WI38 (cell line): ENCODE measurements at regions not wholly inside any gene's neighbourhood (a gene's known extent, or its start where the extent isn't known, plus 50 kb on each side); places are given as distances from the start of the nearest gene placed in this dataset.
"Not testable (repeated sequence)": the region's sequence is repeated elsewhere in the genome, so short reads cannot be mapped to it uniquely, and the experiment has no call there.

Experiments used
- H3K4me3 ChIP-seq: 2 replicates; pipeline ENCODE4 v1.5.1; 2011; ENCODE audit warnings: low read depth, mild to moderate bottlenecking, control low read depth, low read length
- CTCF ChIP-seq: IDR thresholded peaks from 2 replicates; pipeline ENCODE4 v1.5.1; 2012; ENCODE audit warnings: low read depth, mild to moderate bottlenecking, control low read depth, low read length

- TF ChIP-seq CTCF: no peak
- H3K4me3 ChIP-seq: no peak overlapping the region
These were observed 98.6 kb downstream of the LSMEM1 start for GRCh38 chr7:112579388-112579787.

GRCh38 chr7:112580717-112581435 lies 100.1 kb downstream of the LSMEM1 start:
- no peak overlapping the region for H3K4me3 ChIP-seq
- TF ChIP-seq CTCF: no peak

- no peak overlapping the region for H3K4me3 ChIP-seq
- no peak for TF ChIP-seq CTCF
These were observed 100.7 kb downstream of the LSMEM1 start for GRCh38 chr7:112581529-112581928.

GRCh38 chr7:112584290-112584689 lies 103.5 kb downstream of the LSMEM1 start:
- TF ChIP-seq CTCF: no peak
- H3K4me3 ChIP-seq: no peak overlapping the region

- no peak for TF ChIP-seq CTCF
- no peak overlapping the region for H3K4me3 ChIP-seq
These were observed 106.7 kb downstream of the LSMEM1 start for GRCh38 chr7:112587504-112587903.

GRCh38 chr7:112592565-112593263 lies 111.9 kb downstream of the LSMEM1 start:
- not testable (repeated sequence) for H3K4me3 ChIP-seq

- TF ChIP-seq CTCF: no peak
- H3K4me3 ChIP-seq: no peak overlapping the region
These were observed 113.6 kb downstream of the LSMEM1 start for GRCh38 chr7:112594397-112594796.

- H3K4me3 ChIP-seq: no peak overlapping the region
- TF ChIP-seq CTCF: no peak
These were observed 115.5 kb downstream of the LSMEM1 start for GRCh38 chr7:112596260-112596659.
